Fibroblast of the aortic adventitia (primary cell): ENCODE measurements at regions not wholly inside any gene's neighbourhood (a gene's known extent, or its start where the extent isn't known, plus 50 kb on each side); places are given as distances from the start of the nearest gene placed in this dataset.

Experiments used
- DNase-seq: peaks from one replicate; pipeline ENCODE4 v3.0.0-alpha.2; 2010; ENCODE audit warnings: low read depth
- H3K4me3 ChIP-seq: 2 replicates; pipeline ENCODE4 v1.5.1; 2011; ENCODE audit warnings: low read depth, mild to moderate bottlenecking, control low read depth, low read length, moderate library complexity
- TF ChIP-seq, protein P1 (sequence below): IDR thresholded peaks from 2 replicates; pipeline ENCODE4 v1.5.1; 2011; ENCODE audit warnings: mild to moderate bottlenecking, low read length, control low read depth, inconsistent platforms; ENCODE audit not compliant: insufficient read depth

DNA sequence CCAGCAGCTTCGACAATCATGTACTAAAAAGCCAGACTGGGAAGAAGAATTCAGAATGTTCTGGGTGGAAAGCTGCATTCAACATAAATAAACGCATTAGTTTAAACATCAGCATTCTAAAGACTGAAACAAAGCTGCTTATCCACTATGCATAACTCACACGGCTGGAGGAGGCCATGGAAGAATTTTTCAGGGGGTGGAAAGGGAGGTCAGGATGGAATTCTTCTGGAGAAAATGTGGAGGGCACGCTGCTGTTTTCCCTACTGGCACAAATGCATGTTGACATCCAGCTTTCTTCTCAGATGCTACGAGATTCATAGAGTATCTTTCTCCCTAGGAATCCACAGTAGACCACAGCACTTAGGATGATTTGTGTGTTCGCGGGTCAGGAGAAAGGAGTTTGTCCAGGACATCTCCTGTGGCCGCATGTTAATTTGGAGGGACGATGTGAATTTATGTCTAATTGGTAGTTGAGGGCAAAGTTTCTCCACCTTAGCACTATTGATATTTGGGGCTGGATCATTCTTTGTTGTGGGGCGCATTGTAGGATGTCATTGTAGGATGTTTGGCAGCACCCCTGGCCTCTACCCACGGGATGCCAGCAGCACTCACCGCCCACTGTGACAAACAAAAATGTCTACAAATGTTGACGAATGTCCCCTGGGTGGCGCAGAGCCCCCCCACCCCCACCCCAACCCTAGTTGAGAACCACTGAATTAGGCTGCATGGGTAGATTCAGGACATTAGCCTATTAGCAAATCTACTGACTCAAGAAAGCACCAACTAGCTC is 86.5 kb upstream of the KAZN start:
- TF ChIP-seq, protein P1, sequence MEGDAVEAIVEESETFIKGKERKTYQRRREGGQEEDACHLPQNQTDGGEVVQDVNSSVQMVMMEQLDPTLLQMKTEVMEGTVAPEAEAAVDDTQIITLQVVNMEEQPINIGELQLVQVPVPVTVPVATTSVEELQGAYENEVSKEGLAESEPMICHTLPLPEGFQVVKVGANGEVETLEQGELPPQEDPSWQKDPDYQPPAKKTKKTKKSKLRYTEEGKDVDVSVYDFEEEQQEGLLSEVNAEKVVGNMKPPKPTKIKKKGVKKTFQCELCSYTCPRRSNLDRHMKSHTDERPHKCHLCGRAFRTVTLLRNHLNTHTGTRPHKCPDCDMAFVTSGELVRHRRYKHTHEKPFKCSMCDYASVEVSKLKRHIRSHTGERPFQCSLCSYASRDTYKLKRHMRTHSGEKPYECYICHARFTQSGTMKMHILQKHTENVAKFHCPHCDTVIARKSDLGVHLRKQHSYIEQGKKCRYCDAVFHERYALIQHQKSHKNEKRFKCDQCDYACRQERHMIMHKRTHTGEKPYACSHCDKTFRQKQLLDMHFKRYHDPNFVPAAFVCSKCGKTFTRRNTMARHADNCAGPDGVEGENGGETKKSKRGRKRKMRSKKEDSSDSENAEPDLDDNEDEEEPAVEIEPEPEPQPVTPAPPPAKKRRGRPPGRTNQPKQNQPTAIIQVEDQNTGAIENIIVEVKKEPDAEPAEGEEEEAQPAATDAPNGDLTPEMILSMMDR: no peak
- DNase-seq: no peak
- H3K4me3 ChIP-seq: no peak overlapping the region

DNA sequence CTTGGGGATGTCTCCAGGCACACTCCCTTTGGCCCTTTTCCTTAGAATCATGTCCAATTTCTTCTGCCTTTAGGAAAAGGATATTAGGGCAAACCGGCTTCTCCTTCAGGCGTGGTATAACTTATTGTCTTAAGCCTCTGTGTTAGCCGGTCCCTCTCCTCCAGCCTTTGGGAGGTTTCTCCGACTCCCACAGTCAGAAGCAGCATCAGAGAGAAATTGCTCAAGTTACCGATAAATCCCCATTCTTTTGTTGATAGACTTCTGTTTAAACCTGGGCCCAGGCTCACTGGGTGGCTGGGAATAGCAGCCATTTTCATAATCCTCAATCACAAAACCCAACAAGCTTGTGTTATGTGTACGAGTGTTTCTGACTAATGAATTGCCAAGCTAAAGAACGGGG is 85.4 kb upstream of the KAZN start:
- TF ChIP-seq, protein P1: no peak
- DNase-seq: no peak
- no peak overlapping the region for H3K4me3 ChIP-seq

DNA sequence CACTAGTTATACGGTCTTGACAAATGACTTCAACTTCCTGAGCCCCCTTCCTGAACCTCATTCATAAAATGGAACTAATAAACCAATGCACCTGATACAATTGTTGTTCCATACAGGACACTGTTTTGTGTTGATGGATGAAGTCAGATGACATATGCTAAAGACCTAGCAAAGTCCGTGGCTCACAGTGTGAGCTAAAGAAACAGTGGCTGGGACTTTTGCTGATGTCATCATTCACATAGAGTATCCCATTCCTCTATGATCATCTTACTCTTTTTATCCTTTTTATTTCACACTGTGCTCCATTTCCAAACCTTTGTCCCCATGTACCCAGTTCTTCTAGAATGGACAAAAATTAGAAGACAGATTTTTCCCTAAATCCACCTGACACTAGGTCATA is 83.7 kb upstream of the KAZN start:
- TF ChIP-seq, protein P1: no peak
- no peak overlapping the region for H3K4me3 ChIP-seq
- DNase-seq: no peak

DNA sequence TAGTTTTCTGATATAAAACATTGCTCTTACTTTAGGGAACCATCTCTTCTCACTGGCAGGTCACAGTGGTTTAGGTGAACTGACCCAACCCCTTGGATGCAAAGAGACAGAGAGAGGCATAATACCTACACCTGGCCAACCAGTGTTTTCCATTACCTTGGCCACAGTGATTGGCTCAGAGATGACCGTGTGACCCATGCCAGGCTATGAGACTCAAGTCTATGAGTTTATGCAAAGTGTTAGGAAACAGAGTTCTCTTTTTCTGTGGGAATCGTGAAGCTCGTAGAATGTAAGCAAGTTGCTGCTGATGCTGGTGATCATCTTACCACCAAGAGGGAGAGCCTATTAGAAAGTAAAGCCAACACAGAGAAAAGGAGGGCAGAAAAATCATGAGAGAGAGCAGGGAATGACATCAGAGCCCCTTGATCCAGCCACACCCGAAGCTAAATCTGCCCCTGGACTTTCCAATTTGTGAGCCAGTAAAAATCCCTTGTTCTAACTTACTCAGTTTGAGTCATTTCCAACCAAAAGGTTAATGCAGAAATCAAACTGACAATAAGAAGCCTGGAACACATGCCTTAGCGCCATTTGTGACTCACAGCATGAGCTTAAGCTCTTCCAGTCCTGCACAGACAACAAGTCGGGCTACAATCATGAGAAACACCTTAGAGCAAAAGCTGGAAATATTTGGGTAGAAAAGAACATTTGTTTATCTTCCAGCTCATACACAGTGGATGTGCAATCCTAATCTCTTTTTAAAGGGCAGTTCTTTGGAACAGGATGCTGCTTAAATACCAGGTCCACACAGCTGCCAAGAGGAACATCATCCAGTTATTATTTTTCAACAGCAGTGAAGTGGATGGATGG is 81.3 kb upstream of the KAZN start:
- H3K4me3 ChIP-seq: no peak overlapping the region
- peak; percentile 99 for DNase-seq
- TF ChIP-seq, protein P1: no peak

DNA sequence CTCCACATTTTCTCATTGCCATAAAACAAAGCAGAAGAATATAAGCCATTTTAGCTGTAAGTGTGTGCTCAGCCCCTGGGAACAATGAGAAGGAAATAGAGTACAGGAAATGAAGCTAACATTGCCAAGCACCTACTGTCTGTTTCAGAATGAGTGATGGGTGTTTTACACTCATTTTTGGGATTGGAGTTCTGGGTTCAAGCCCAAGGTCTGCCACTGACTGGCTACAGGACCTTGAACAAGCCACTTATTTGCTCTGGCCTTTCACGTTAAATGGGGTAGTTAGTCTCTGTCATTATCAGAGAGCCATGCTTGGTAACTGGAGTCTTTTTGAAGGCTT is 80.7 kb upstream of the KAZN start:
- H3K4me3 ChIP-seq: no peak overlapping the region
- no peak for DNase-seq
- TF ChIP-seq, protein P1: no peak

DNA sequence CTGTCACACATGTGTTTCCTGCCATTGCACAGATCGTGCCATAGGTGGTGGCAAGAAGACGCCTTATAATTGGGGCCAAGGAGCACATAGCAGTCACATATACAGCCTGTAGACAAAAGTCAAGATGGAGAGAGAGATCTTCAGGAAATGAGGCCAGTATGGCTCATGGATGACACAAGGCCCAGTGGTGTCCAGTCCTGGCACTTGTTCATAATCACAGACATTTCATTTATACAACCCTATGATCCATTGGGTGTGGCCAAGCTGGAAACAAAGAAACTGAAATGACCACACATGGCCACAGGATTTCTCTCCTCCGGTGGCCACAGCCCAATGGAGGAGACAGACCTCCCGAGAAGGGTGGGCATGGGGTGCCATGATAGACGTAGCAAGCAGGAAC is 78.5 kb upstream of the KAZN start:
- no peak overlapping the region for H3K4me3 ChIP-seq
- TF ChIP-seq, protein P1: no peak
- peak; percentile 60 for DNase-seq
